RPMI8226 (cell line): ENCODE measurements at regions not wholly inside any gene's neighbourhood (a gene's known extent, or its start where the extent isn't known, plus 50 kb on each side); places are given as distances from the start of the nearest gene placed in this dataset.

Experiments
- DNase-seq: peaks from one replicate; pipeline ENCODE4 v3.0.0-alpha.2; 2015

DNA sequence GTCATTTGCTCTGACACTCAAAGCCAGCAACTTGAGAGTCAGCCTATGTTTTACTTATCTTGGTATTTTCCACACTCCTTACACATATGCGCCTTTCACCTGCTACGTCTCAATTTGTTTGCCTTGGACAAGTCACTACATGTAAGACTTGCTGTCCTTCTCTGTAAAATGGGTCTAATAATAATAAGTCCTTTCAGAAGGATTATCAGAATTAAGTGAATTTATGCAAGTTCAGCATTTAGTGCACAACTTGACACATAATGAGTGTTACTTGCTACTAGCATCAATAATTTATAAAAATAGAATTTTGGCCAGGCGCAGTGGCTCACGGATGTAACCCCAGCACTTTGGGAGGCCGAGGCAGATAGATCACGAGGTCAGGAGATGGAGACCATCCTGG lies 71.1 kb upstream of the UBL3 start:
- no peak for DNase-seq

DNA sequence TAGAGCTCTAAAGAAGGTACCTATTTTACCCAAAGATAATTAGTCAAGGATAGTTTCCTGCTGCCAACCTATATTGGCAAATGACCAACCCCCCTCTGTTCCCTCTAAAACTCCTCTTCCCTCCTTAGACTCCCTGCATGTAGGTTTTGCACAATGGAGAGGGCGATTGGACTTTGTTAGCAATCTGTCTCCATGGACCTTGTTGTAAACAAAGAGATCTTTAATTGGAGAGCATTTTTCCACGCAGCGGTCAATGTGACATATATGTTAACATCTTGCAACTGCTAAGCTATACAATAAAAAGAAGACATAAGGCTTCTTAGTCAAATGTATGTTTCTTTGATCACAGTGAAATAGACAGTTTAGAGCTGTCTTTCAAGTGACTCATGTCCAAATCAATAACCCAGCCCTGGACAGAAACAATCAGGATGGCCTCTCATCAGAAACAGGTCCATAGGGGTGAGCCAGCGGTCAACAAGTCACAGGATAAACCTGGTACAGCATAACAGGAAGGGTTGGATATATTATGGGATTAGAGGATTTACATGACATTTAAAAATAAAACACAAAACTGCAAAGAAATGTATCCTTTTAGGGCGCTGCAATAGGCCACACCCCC lies 69.7 kb upstream of the UBL3 start:
- no peak for DNase-seq

DNA sequence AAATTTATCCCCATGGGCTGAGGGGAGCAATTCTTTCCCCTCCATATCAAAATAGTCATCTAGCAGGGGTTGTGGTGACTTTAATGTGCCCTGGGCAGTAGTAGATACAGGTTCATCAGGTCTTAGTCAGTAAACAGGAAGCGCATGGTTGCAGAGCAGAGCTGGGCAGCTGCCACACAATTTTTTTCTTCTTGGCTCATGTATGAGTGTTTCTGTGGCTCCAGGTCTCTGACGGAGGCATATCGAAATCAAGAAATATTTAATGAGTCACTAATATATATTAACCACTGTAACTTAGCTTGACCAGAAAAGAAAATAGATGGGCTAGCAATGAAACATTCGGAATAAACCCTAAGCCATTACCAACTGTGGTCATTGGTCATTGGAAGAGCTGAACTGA lies 68.4 kb upstream of the UBL3 start:
- peak; percentile 45 for DNase-seq

DNA sequence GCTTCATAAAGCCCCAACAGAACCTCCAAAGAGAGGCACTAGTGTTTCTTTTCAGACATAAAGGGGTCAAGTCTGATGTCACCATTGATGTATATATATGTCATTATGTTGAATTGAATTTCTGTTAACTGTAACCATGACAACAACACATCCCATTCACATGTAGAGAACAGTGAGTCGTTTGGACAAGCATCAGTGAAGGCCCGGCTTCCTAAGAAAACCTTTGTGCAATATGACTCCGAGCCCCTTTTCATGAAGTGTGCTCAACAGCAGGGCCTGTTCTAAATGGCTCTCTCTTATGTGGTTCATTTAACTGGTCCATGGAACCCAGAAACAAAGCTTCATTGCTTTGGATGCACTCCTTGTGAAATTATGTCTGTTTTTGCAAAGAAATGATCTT lies 67.2 kb upstream of the UBL3 start:
- no peak for DNase-seq

DNA sequence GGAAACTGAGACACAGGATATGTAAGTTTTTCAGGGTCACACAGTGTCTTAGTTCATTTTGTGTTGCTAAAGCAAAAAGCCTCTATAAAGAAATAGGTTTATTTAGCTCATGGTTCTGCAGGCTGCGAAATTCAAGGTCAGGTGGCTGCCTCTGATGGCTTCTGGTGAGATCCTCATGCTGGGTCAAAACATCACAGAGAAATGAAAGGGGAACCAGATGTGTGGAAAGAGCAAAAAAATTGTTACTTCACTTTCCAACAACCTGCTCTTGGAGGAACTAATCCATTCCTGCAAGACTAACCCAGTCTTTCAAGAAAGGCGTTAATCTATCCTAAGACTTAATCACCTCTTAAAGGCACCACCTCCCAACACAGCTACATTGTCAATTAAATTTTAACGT lies 64.2 kb upstream of the UBL3 start:
- no peak for DNase-seq

GRCh38 chr13:29911781-29912418 lies 61.5 kb upstream of the UBL3 start:
- DNase-seq = no peak

- DNase-seq = no peak
Measured at GRCh38 chr13:29909975-29910674, 59.7 kb upstream of the UBL3 start.

DNA sequence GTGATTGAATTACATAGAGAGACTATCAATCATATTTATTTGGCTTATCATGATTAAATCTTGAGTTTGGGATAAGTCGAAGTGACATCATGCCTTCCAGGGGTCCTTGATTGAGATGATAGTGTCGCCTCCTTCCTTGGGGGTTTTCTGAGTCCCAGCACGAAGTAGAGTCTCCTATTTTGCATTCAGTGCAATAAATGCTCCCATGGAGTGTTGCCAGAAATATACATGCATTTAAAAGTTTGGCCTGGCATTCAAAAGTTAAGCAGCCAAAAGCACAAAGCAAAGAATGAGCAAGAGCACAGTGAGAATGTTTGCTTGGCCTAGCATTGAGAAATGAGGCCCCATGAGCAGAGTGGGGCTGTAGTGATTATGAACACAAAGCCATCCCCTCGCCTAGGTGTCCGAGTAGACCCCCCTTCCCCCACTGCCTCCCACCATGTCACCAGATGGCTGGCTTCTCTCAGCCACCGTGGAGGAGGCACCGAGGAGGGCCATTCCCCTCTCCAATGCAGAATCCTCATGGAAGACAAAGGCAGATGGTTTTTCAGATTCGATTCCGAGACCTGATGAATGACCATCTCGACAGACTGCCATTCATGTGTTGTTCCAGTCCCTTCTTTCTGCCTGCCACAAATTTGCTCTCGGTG lies 58.8 kb upstream of the UBL3 start:
- no peak for DNase-seq

- DNase-seq = no peak
Measured at GRCh38 chr13:29908416-29909080, 58.1 kb upstream of the UBL3 start.

GRCh38 chr13:29907670-29908069 lies 57.3 kb upstream of the UBL3 start:
- no peak for DNase-seq

- DNase-seq = no peak
Measured at GRCh38 chr13:29906432-29907011, 56.1 kb upstream of the UBL3 start.

DNA sequence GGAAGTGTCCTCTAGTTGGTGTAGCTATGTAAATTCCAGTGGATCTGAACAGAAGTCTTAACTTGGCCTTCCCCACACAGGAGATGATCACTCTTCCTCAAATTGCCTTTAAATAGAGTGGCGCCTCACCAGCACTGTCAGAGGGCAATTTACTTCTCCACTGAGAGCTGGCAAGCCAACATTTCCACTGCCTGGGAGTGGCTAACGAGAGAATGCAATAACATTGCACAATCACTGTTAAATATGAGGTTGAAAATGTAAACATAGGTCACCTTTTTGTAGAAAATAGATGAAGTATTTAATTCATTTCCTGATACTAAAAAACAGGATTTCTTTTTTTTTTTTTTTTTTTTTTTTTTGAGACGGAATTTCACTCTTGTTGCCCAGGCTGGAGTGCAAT lies 55.4 kb upstream of the UBL3 start:
- DNase-seq = no peak

GRCh38 chr13:29903996-29904395 lies 53.6 kb upstream of the UBL3 start:
- DNase-seq = no peak

DNA sequence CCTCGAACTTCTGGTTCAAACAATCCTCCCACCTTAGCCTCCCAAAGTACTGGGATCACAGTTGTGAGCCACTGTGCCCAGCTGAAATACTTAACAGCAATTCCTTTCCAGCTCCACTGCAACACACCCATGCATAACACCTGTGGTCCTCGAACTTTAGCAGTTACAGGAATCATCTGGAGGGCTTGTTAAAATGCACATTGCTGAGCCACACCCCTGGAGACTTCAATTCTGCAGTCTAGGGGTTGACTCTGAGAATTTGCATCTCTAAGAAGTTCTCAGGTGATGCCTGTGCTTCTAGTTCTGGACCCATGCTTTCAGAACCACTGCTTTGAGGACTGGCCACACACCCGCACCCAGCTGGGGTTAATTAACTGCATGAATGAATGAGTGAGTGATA lies 53.1 kb upstream of the UBL3 start:
- no peak for DNase-seq

DNA sequence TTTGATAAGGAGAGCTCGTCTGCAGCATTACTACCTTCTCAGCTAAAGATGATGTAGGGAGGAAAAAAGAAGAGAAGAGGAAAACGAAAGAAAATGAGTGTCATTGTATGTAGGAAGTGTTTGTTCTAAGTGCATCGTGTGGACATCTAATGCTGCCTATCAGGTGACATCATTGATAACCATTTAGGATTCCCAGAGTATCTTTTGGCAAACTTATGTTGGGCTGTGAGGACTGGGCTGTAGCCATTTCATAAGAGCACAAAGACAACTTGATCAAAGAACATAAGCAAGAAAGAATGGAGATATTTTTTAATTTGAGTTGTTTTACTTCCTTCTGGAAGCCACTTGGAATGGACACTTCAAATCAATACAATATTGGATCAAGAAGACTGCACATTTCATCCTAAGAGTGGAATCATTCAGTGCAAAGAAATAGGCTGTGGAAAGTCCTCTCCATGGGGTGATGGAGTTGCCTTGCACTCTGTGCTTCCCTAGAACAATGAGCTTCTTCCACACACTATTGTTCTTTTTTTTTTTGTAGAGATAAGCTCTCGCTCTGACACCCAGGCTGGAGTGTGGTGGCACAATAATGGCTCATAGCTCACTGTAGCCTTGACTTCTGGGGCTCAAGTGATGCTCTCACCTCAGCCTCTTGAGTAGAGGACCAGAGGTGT lies 52.4 kb upstream of the UBL3 start:
- DNase-seq = no peak

GRCh38 chr13:29901710-29902631 lies 51.6 kb upstream of the UBL3 start:
- DNase-seq = peak; percentile 47
